Adrenal gland (tissue), 9 donors: ENCODE measurements at regions not wholly inside any gene's neighbourhood (a gene's known extent, or its start where the extent isn't known, plus 50 kb on each side); places are given as distances from the start of the nearest gene placed in this dataset.

Source experiments
- DNase-seq, 7 donors: peaks; one replicate each; pipeline ENCODE4 v3.0.0-alpha.2; 2019 to 2020
- H3K27ac ChIP-seq, 5 donors: fragments of 200-600 bp; sonication (generic) in 4 of 5; 1 replicate in 3 of 5; 2 replicates in 2 of 5; pipeline versions ENCODE4 v1.5.1 to v1.8.0; 2016 to 2020; ENCODE audit warnings: mild to moderate bottlenecking in 1 of 5
- H3K27me3 ChIP-seq: fragments of 200-600 bp; 2 replicates; pipeline ENCODE4 v1.8.0; 2021
- H3K36me3 ChIP-seq, 2 donors: fragments of 200-600 bp; replicated peaks in 1 of 2; 1 replicate in 1 of 2; 2 replicates in 1 of 2; pipeline versions ENCODE4 v1.5.1 to v1.8.0; 2018 to 2022
- H3K4me1 ChIP-seq, 2 donors: fragments of 200-600 bp; replicated peaks in 1 of 2; 1 replicate in 1 of 2; 2 replicates in 1 of 2; pipeline versions ENCODE4 v1.5.1 to v1.8.0; 2018 to 2021
- H3K4me3 ChIP-seq, 4 donors: fragments of 200-600 bp; sonication (generic) in 3 of 4; one replicate each; pipeline ENCODE4 v1.5.1; 2016 to 2018
- H3K9me3 ChIP-seq, 3 donors: fragments of 200-600 bp; sonication (generic) in 1 of 3; replicated peaks in 1 of 3; 1 replicate in 2 of 3; 2 replicates in 1 of 3; pipeline versions ENCODE4 v1.5.1 to v1.8.0; 2016 to 2021
- POLR2A ChIP-seq, 2 donors: fragments of 450-650 bp; IDR thresholded peaks; one replicate each; pipeline ENCODE4 v1.6.1; 2017; ENCODE audit warnings: antibody characterized with exemption in 2 of 2, mild to moderate bottlenecking in 2 of 2, moderate library complexity in 1 of 2
- WGBS, 4 donors: extraction: QIAGEN DNeasy Blood & Tissue Kit in 2 of 4; methylation state at CpG; one replicate each; pipeline versions ENCODE4 v1.1.5 to v1.1.7; 2013 to 2017; 5-methylcytosine and 5-hydroxymethylcytosine counted together
- intact Hi-C, 2 donors: fragments of 100-400 bp; cut with DNase I; formaldehyde crosslinking; loops; one replicate each; pipeline versions ENCODE4 v1.14.1 to v1.15.0; 2022 to 2023
- TF ChIP-seq, protein P1 (sequence below), 6 experiments: fragments of 450-650 bp in 4 of 6; fragments of 200-600 bp in 2 of 6; sonication (generic) in 1 of 6; IDR thresholded peaks; 1 replicate in 5 of 6; 2 replicates in 1 of 6; pipeline versions ENCODE4 v1.5.1 to v1.8.0; 2016 to 2021; ENCODE audit warnings: antibody characterized with exemption in 6 of 6, mild to moderate bottlenecking in 2 of 6, moderate library complexity in 1 of 6
- donor health status: healthy with polysubstance abuse.
- donor health status: Bipolar disorder and iron deficiency.
- donor health status: DM: yes; HTN: yes; CAD: no.
- donor health status: DM: no; HTN: no; CAD: no.
- donor health status: DM: no; HTN: no; CAD: no.

DNA sequence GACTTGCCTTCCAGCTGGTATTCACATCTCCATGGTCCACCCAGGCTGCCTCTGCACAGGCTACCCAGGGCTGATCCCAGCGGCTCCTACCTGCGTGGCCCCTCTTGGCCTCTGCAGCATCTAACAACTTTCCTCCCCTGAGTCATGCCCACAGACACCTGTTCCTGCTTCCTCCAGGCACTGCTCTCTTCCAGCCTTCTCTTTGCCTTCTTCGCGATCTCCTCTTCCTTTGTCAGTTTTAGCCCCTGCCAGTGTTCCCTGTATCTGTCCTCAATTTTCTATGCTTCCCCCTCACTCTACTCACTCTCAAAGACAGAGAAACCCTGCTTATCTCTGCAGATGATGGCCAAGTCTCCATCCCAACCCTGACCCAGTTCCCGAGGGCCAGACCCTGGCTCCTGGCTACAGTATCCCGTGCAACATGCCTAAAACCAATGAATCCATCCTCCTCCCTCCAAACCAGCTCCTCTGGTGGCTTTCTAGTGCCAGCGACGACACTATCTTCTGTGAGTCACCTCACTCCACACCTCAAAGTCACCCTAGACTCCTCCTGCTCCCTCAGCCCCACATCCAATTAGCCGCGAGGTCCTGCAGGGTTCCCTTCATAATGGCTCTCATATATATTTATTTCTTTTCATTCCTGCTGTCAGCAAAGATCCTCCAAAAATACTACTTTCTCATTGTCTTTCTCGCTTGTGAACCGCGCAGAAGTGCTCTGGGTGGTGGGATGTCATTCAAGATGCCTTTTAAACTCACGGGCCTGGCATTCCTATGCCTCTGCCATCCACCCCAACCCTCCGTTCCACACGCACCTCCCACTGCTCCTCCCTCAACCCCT lies 259.2 kb downstream of the TOMM20 start:
- H3K9me3 ChIP-seq: no peaks in the 10 kb centered on the region
- H3K4me3 ChIP-seq: no peak overlapping the region
- H3K27ac ChIP-seq: no peak overlapping the region
- H3K36me3 ChIP-seq: no peaks in the 10 kb centered on the region
- TF ChIP-seq POLR2A (IDR thresholded peaks at IDR 0.05): no peak
- H3K27me3 ChIP-seq: no peaks in the 10 kb centered on the region
- WGBS, 4 donors: 74 to 76% (median 76%) methylated on average over 16 of the region's 16 CpGs
- peaks cover 8 to 23% of the 10 kb centered on the region in 2 donors for H3K4me1 ChIP-seq
- intact Hi-C loops: no loop called here
- peak in 5 of 7 donors; percentile 33 to 51 (median 40) for DNase-seq

DNA sequence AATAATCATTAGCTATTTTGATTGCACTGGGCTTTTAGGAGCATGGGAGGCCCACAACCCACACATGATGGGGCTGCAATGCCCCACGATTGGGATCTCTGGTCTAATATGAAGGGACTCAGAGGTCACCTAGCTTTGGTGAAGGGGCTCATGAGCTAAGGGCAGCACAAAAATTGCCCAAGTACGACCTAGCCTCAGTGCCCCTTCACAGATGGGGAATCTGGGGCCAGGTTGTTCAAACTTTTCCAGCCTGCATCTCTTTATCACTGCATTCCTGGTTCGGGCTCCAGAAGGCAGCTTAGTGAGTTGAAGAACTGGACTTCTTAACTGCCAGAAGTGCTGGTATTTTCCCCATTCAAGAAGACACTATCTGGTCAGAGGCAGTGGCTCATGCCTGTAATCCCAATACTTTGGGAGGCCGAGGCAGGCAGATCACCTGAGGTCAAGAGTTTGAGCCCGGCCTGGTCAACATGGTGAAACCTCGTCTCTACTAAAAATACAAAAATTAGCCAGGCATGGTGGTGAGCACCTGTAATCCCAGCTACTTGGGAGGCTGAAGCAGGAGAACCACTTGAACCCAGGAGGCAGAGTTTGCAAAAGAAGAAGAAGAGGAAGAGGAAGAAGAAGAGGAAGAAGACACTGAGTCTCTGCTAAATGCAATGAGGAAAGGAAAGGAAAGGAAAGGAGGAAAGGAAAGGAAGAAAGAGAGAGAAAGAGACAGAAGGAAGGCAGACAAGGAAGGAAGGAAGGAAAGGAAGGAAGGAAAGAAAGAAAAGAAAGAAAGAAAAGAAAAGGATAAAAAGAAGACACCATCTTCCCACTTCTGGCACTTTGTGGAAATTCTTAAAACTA lies 258.5 kb upstream of the IRF2BP2 start:
- H3K4me3 ChIP-seq: no peak overlapping the region
- H3K27ac ChIP-seq: no peak overlapping the region
- H3K9me3 ChIP-seq: no peaks in the 10 kb centered on the region
- TF ChIP-seq POLR2A (IDR thresholded peaks at IDR 0.05): no peak
- TF ChIP-seq, protein P1, sequence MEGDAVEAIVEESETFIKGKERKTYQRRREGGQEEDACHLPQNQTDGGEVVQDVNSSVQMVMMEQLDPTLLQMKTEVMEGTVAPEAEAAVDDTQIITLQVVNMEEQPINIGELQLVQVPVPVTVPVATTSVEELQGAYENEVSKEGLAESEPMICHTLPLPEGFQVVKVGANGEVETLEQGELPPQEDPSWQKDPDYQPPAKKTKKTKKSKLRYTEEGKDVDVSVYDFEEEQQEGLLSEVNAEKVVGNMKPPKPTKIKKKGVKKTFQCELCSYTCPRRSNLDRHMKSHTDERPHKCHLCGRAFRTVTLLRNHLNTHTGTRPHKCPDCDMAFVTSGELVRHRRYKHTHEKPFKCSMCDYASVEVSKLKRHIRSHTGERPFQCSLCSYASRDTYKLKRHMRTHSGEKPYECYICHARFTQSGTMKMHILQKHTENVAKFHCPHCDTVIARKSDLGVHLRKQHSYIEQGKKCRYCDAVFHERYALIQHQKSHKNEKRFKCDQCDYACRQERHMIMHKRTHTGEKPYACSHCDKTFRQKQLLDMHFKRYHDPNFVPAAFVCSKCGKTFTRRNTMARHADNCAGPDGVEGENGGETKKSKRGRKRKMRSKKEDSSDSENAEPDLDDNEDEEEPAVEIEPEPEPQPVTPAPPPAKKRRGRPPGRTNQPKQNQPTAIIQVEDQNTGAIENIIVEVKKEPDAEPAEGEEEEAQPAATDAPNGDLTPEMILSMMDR (IDR thresholded peaks at IDR 0.05): no peak
- 89 to 98% (median 96%) methylated on average over 6 of the region's 6 CpGs for WGBS, 4 donors
- no peaks in the 10 kb centered on the region for H3K27me3 ChIP-seq
- peaks cover 8 to 28% of the 10 kb centered on the region in 2 donors for H3K4me1 ChIP-seq
- no peaks in the 10 kb centered on the region for H3K36me3 ChIP-seq
- DNase-seq: peak in 2 of 7 donors; percentile 8 to 37
- intact Hi-C loops: no loop called here

DNA sequence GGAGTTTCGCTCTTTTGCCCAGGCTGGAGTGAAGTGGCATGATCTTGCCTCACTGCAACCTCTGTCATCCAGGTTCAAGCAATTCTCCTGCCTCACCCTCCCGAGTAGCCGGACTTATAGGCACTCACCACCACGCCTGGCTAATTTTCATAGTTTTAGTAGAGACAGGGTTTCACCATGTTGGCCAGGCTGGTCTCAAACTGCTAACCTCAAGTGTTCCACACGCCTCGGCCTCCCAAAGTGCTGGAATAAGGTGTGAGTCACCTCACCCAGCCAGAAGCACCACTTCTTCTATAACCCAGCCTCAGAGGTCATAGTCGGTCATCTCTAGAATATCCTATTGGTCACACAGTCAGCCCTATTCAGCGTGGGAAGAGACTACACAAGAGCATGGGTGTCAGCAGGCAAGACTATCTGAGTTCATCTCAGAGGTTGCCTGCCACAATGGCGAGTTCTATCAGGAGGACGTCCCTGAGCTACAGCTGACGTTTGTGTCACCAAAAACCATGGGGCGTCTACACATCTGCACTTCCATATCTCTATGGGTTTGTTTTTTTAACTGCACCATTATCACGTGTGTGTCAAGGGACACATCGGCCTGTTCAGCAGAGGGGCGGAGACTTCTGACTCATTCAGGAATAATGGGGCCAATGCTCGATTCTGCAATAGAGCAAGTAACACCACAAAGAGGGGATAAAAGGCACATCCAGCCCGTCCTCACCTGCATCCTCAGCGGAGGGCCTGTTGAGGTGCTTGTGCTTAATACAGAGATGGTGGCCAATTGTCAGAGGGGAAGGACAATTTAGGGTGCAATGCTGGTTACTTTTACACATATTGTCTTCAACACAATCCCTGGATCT lies 256.3 kb upstream of the IRF2BP2 start:
- H3K27ac ChIP-seq: peak overlapping the region in 4 of 5 donors; percentile 26 to 80 (median 48)
- peak; percentile 69 to 91 (median 87) for DNase-seq

More for the DNA sequence above, 256.3 kb upstream of the IRF2BP2 start:
- WGBS, 4 donors: 53 to 62% (median 60%) methylated on average over 18 of the region's 18 CpGs
- no peaks in the 10 kb centered on the region for H3K9me3 ChIP-seq
- no peak overlapping the region for H3K4me3 ChIP-seq
- H3K27me3 ChIP-seq: no peaks in the 10 kb centered on the region
- intact Hi-C loops: no loop called here
- H3K4me1 ChIP-seq: peaks cover 12 to 41% of the 10 kb centered on the region in 2 donors
- TF ChIP-seq, protein P1 (IDR thresholded peaks at IDR 0.05): no peak
- TF ChIP-seq POLR2A (IDR thresholded peaks at IDR 0.05): peak in 1 of 2 donors; percentile 43
- H3K36me3 ChIP-seq: no peaks in the 10 kb centered on the region
